Spleen (tissue), 11 donors: ENCODE measurements at regions not wholly inside any gene's neighbourhood (a gene's known extent, or its start where the extent isn't known, plus 50 kb on each side); places are given as distances from the start of the nearest gene placed in this dataset.

Experiments
- DNase-seq: peaks from one replicate; pipeline ENCODE4 v3.0.0-alpha.2; 2020
- H3K27ac ChIP-seq, 8 donors: fragments of 200-600 bp; sonication (generic) in 7 of 8; 1 replicate in 4 of 8; 2 replicates in 4 of 8; pipeline versions ENCODE4 v1.5.0 to v1.8.0; 2016 to 2021; ENCODE audit warnings: inconsistent platforms in 4 of 8, mild to moderate bottlenecking in 4 of 8, moderate library complexity in 1 of 8
- H3K27me3 ChIP-seq, 7 donors: fragments of 200-600 bp; sonication (generic) in 6 of 7; replicated peaks in 1 of 7; 1 replicate in 4 of 7; 2 replicates in 3 of 7; pipeline versions ENCODE4 v1.5.0 to v1.8.0; 2016 to 2021; ENCODE audit warnings: inconsistent platforms in 3 of 7, mild to moderate bottlenecking in 1 of 7
- H3K36me3 ChIP-seq, 6 donors: fragments of 200-600 bp; sonication (generic) in 5 of 6; 1 replicate in 4 of 6; 2 replicates in 2 of 6; pipeline versions ENCODE4 v1.5.0 to v1.8.0; 2016 to 2021; ENCODE audit warnings: inconsistent platforms in 2 of 6
- H3K4me1 ChIP-seq, 6 donors: fragments of 200-600 bp; sonication (generic) in 5 of 6; 1 replicate in 3 of 6; 2 replicates in 3 of 6; pipeline versions ENCODE4 v1.5.0 to v1.8.0; 2016 to 2021; ENCODE audit warnings: inconsistent platforms in 3 of 6
- H3K4me3 ChIP-seq, 8 donors: fragments of 200-600 bp; sonication (generic) in 7 of 8; 1 replicate in 4 of 8; 2 replicates in 4 of 8; pipeline versions ENCODE4 v1.5.0 to v1.8.0; 2016 to 2021; ENCODE audit warnings: inconsistent platforms in 4 of 8, mild to moderate bottlenecking in 4 of 8, moderate library complexity in 2 of 8
- H3K9me3 ChIP-seq, 8 donors: fragments of 200-600 bp; sonication (generic) in 7 of 8; 1 replicate in 4 of 8; 2 replicates in 4 of 8; pipeline versions ENCODE4 v1.5.0 to v1.8.0; 2016 to 2021; ENCODE audit warnings: inconsistent platforms in 4 of 8
- POLR2A ChIP-seq, 3 donors: fragments of 450-650 bp; IDR thresholded peaks; one replicate each; pipeline ENCODE4 v1.5.1; 2017; ENCODE audit warnings: antibody characterized with exemption in 3 of 3, mild to moderate bottlenecking in 1 of 3
- POLR2AphosphoS5 ChIP-seq, 3 donors: sonication (generic); formaldehyde crosslinking; IDR thresholded peaks; one replicate each; pipeline ENCODE4 v1.5.1; 2017; ENCODE audit warnings: antibody characterized with exemption in 3 of 3
- WGBS, 5 donors: extraction: QIAGEN DNeasy Blood & Tissue Kit in 3 of 5; methylation state at CpG; one replicate each; pipeline versions ENCODE4 v1.1.5 to v1.1.7; 2013 to 2018; 5-methylcytosine and 5-hydroxymethylcytosine counted together
- intact Hi-C: fragments of 100-400 bp; cut with DNase I; formaldehyde crosslinking; loops from one replicate; pipeline ENCODE4 v1.15.0; 2023; ENCODE audit warnings: low total_unique reads
- TF ChIP-seq, protein P1 (sequence below), 11 experiments: fragments of 200-600 bp in 7 of 11; fragments of 450-650 bp in 4 of 11; sonication (generic) in 4 of 11; IDR thresholded peaks in 8 of 11; conservative IDR thresholded peaks in 3 of 11; 1 replicate in 7 of 11; 2 replicates in 4 of 11; pipeline versions ENCODE4 v1.4.0 to v1.8.0; 2016 to 2021; ENCODE audit warnings: antibody characterized with exemption in 11 of 11, inconsistent platforms in 4 of 11, mild to moderate bottlenecking in 1 of 11
- donor health status: healthy with polysubstance abuse.
- donor health status: DM: no; HTN: no; CAD: no; lungs with moderate emphysema.
- donor health status: DM: no; HTN: no; CAD: no.
- donor health status: Bipolar disorder and iron deficiency.
- donor health status: healthy.
- donor health status: DM: no; HTN: no; CAD: no.
- donor health status: DM: yes; HTN: yes; CAD: no.

DNA sequence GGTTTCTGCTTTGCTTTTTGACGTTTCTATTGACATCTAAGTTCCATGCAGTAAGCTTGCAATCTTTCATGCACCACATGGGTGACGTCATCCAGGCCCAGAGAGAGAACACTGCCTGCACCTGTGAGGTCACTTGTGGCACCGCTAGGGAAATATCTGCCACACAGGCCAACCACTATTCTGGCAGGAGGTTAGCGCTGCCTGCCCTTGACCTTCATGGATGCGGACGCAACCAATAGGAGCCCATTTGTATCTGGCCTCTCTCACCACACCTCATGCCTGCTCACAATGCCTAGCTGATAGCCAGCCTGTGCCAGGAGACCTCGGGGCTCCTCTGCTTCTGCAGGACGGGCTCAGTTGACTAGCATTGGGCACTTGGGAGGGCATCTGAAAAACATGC, 55.8 kb upstream of the PRR23E start:
- no peak for DNase-seq

DNA sequence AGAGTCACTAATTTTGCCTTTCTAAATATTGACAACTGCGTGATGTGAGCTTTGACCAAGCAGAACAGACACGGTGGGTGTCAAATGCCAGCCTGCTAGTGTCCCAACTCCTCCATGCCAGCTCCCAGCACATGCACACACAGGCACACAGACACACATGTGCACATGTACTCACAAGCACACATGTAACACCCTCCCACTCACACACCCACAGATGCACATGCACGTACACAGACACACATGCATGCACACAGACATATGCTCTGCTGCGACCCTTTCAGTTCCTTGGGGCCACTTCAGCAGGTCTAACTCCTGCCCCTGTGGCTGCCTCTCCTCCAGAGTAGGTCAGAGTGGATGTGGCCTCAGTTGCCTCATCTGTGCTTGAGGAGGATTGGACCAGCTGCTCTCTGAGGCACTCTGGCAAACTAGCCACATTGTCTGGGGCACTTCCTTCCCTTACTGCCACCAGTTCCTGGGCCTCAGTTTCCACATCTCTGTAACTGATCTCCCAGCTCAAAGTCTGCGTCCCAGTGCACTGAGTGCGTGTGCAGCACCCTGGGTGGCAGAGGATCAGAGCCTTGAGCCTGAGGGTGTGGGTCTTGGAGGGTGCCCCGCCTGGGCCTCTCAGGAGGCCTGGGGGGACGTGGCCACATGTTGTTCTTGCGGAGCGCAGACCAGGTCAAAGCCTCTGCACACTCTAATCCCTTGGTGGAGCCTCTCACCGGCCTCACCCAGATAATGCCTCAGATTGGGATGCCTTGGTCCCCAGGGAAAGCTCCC, 55.0 kb upstream of the PRR23E start:
- Histone ChIP-seq H3K36me3 (no peaks in the 10 kb centered on the region), H3K27me3 (peaks cover 0 to 64% (median 10%) of the 10 kb centered on the region in 7 donors), H3K27ac (no peak overlapping the region), H3K4me3 (no peak overlapping the region), H3K9me3 (peaks cover 0 to under 1% (median 0%) of the 10 kb centered on the region in 8 donors), H3K4me1 (peaks cover 0 to 21% (median 11%) of the 10 kb centered on the region in 6 donors)
- no peak for TF ChIP-seq POLR2A (IDR thresholded peaks at IDR 0.05)
- TF ChIP-seq, protein P1, sequence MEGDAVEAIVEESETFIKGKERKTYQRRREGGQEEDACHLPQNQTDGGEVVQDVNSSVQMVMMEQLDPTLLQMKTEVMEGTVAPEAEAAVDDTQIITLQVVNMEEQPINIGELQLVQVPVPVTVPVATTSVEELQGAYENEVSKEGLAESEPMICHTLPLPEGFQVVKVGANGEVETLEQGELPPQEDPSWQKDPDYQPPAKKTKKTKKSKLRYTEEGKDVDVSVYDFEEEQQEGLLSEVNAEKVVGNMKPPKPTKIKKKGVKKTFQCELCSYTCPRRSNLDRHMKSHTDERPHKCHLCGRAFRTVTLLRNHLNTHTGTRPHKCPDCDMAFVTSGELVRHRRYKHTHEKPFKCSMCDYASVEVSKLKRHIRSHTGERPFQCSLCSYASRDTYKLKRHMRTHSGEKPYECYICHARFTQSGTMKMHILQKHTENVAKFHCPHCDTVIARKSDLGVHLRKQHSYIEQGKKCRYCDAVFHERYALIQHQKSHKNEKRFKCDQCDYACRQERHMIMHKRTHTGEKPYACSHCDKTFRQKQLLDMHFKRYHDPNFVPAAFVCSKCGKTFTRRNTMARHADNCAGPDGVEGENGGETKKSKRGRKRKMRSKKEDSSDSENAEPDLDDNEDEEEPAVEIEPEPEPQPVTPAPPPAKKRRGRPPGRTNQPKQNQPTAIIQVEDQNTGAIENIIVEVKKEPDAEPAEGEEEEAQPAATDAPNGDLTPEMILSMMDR (IDR thresholded peaks at IDR 0.05 in 8 of 11, conservative IDR thresholded peaks at IDR 0.05 in 3 of 11), result no peak
- TF ChIP-seq POLR2AphosphoS5 (IDR thresholded peaks at IDR 0.05), result no peak
- WGBS, 5 donors, result 80 to 94% (median 82%) methylated on average over 3 to 11 of the region's 11 CpGs
- intact Hi-C loops, result no loop called here
- no peak for DNase-seq

More for the DNA sequence above, 55.8 kb upstream of the PRR23E start:
- Histone ChIP-seq H3K27me3 (peaks cover 0 to 71% (median 10%) of the 10 kb centered on the region in 7 donors), H3K36me3 (no peaks in the 10 kb centered on the region), H3K27ac (no peak overlapping the region), H3K4me3 (no peak overlapping the region), H3K4me1 (peaks cover 0 to 21% (median 11%) of the 10 kb centered on the region in 6 donors), H3K9me3 (no peaks in the 10 kb centered on the region)
- WGBS, 5 donors, result 72 to 84% (median 79%) methylated on average over 8 of the region's 8 CpGs
- no peak for TF ChIP-seq POLR2A (IDR thresholded peaks at IDR 0.05)
- TF ChIP-seq, protein P1 (IDR thresholded peaks at IDR 0.05 in 8 of 11, conservative IDR thresholded peaks at IDR 0.05 in 3 of 11), result no peak
- no peak for TF ChIP-seq POLR2AphosphoS5 (IDR thresholded peaks at IDR 0.05)
- intact Hi-C loops, result no loop called here

GRCh38 chr3:127139601-127140500, 53.1 kb upstream of the PRR23E start:
- H3K27me3 ChIP-seq, result peaks cover 0 to 47% (median 10%) of the 10 kb centered on the region in 7 donors
- DNase-seq, result no peak
- H3K27ac ChIP-seq, result no peak overlapping the region
- peaks cover 0 to 15% (median 8%) of the 10 kb centered on the region in 6 donors for H3K4me1 ChIP-seq
- H3K9me3 ChIP-seq, result peaks cover 0 to 6% (median 0%) of the 10 kb centered on the region in 8 donors
- no peaks in the 10 kb centered on the region for H3K36me3 ChIP-seq
- WGBS, 5 donors, result 84 to 93% (median 87%) methylated on average over 11 to 17 of the region's 17 CpGs
- H3K4me3 ChIP-seq, result no peak overlapping the region
- intact Hi-C loops, result no loop called here
- TF ChIP-seq, protein P1 (IDR thresholded peaks at IDR 0.05 in 8 of 11, conservative IDR thresholded peaks at IDR 0.05 in 3 of 11), result no peak
- TF ChIP-seq POLR2A (IDR thresholded peaks at IDR 0.05) (no peak), POLR2AphosphoS5 (IDR thresholded peaks at IDR 0.05) (no peak)
